ENCODE measurements at regions not wholly inside any gene's neighbourhood (a gene's known extent, or its start where the extent isn't known, plus 50 kb on each side); places are given as distances from the start of the nearest gene placed in this dataset.
A peak's percentile ranks its signal among the peaks of the same experiment; 100 is the strongest.

DNA sequence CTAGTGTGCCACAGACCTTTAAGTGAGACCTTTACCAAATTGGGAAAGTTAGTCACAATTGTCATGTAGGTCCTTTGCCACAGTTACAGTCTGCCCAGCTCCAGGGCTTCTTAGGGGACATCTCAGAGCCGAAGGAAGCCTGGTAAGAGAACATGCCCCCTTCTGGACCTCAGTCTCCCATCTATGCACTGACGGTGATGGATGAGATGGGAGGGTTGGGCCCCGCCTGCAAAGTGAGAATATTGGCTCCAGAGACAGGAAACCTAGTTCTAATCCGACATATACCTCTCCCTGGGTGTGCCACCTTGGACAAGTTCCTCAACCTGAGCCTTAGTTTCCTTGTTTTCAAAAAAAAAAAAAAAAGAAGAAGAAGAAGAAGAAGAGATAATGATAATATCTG is 85.1 kb upstream of the NAV2 start:
- Histone ChIP-seq H3K4me1 (peaks cover 0 to 10% of the 10 kb centered on the region in 2 donors), H3K27ac (peak overlapping the region; percentile 78 to 87)
- TF ChIP-seq POLR2A (IDR thresholded peaks at IDR 0.05) (no peak), POLR2AphosphoS5 (IDR thresholded peaks at IDR 0.05) (no peak), CTCF (IDR thresholded peaks at IDR 0.05) (no peak)

GRCh38 chr11:19625438-19625837 is 87.2 kb upstream of the NAV2 start:
- TF ChIP-seq POLR2AphosphoS5 (IDR thresholded peaks at IDR 0.05) (no peak), POLR2A (IDR thresholded peaks at IDR 0.05) (no peak), CTCF (IDR thresholded peaks at IDR 0.05) (no peak)
- DNase-seq (ENCODE audit: low spot score in 2 of 2), result no peak
- no peak overlapping the region for H3K4me3 ChIP-seq
- H3K36me3 ChIP-seq, result no peaks in the 10 kb centered on the region
- H3K27ac ChIP-seq, result no peak overlapping the region
- H3K27me3 ChIP-seq, result no peaks in the 10 kb centered on the region
- intact Hi-C loops (cut with DNase I; ENCODE audit: low total_unique reads), result no loop called here
- H3K4me1 ChIP-seq, result peaks cover 0 to 8% of the 10 kb centered on the region in 2 donors
- no peaks in the 10 kb centered on the region for H3K9me3 ChIP-seq

More for the DNA sequence above, 85.1 kb upstream of the NAV2 start:
- intact Hi-C loops (cut with DNase I; ENCODE audit: low total_unique reads), result no loop called here
- Histone ChIP-seq H3K9me3 (no peaks in the 10 kb centered on the region), H3K27me3 (no peaks in the 10 kb centered on the region), H3K4me3 (no peak overlapping the region), H3K36me3 (no peaks in the 10 kb centered on the region)
- no peak for DNase-seq (ENCODE audit: low spot score in 2 of 2)

DNA sequence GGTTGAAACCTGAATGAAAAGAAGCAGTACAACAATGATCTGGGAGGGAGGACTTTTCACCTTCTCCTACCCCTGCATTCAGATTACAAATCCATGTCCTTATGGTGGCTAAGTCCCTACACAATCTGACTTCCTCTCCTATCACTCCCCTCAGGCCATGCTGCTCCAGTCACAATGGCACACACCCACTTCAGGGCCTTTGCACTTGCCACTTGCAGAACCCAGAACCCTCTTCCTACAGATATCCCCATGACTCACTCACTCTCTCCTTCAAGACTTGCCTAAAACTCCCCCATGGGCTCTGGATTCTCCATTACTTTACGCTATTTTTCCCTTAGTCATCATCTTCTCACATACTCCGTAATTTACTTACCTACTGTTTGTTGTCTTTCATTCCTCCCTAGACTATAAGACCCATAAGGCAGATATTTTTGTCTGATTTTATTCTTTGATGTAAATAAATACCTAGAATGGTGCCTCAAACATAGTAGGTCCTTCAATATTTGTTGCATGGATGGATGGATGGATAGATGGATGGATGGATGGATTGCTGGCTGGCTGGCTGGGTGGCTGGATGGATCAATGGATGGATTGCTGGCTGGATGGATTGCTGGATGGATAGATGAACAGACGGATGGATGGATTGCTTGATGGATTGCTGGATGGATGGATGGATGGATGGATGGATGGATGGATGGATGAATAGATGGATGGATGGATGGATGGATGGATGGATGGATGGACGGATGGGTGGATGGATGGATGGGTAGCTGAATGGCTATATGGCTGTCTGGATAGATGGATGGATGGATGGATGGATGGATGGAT is 94.7 kb upstream of the NAV2 start:
- DNase-seq (ENCODE audit: low spot score in 2 of 2), result no peak
- no peaks in the 10 kb centered on the region for H3K9me3 ChIP-seq
- TF ChIP-seq POLR2AphosphoS5 (IDR thresholded peaks at IDR 0.05), result no peak
- TF ChIP-seq CTCF (IDR thresholded peaks at IDR 0.05), result no peak
- TF ChIP-seq POLR2A (IDR thresholded peaks at IDR 0.05), result no peak
- H3K27me3 ChIP-seq, result no peaks in the 10 kb centered on the region
- no peaks in the 10 kb centered on the region for H3K36me3 ChIP-seq
- no peaks in the 10 kb centered on the region for H3K4me1 ChIP-seq
- H3K4me3 ChIP-seq, result no peak overlapping the region
- intact Hi-C loops (cut with DNase I; ENCODE audit: low total_unique reads), result loop anchor here (2.0 to 5.0 kb wide), 2 partner anchors 33 to 719 kb away; no protein-coding TSS in a partner anchor
- no peak overlapping the region for H3K27ac ChIP-seq

GRCh38 chr11:19615341-19616183 is 97.1 kb upstream of the NAV2 start:
- Histone ChIP-seq H3K27ac (no peak overlapping the region), H3K36me3 (no peaks in the 10 kb centered on the region), H3K4me3 (no peak overlapping the region)

More at GRCh38 chr11:19615341-19616183, 97.1 kb upstream of the NAV2 start:
- DNase-seq (ENCODE audit: low spot score in 2 of 2), result no peak
- no peak for TF ChIP-seq POLR2AphosphoS5 (IDR thresholded peaks at IDR 0.05)
- no peak for TF ChIP-seq CTCF (IDR thresholded peaks at IDR 0.05)
- no peak for TF ChIP-seq POLR2A (IDR thresholded peaks at IDR 0.05)
- H3K4me1 ChIP-seq, result no peaks in the 10 kb centered on the region
- H3K9me3 ChIP-seq, result peaks cover 7 to 8% of the 10 kb centered on the region in 2 donors
- intact Hi-C loops (cut with DNase I; ENCODE audit: low total_unique reads), result loop anchor here (5.0 kb wide), 1 partner anchor 722 kb away; no protein-coding TSS in a partner anchor
- no peaks in the 10 kb centered on the region for H3K27me3 ChIP-seq

All from breast epithelium (tissue), 4 donors.